HepG2 (cell line): ENCODE measurements at regions not wholly inside any gene's neighbourhood (a gene's known extent, or its start where the extent isn't known, plus 50 kb on each side); places are given as distances from the start of the nearest gene placed in this dataset.
A peak's percentile ranks its signal among the peaks of the same experiment; 100 is the strongest.

Experiments used
- ATF1 ChIP-seq: IDR thresholded peaks from 2 replicates; pipeline ENCODE4 v1.6.1; 2016; ENCODE audit warnings: mild to moderate bottlenecking, control low read depth
- CREB1 ChIP-seq, 2 experiments: fragments of 450-650 bp in 1 of 2; IDR thresholded peaks; 2 replicates each; pipeline ENCODE4 v1.6.1; 2016 to 2017; ENCODE audit warnings: control low read depth in 1 of 2, mild to moderate bottlenecking in 1 of 2, missing compliant biosample characterization in 1 of 2, missing genetic modification characterization in 1 of 2
- DMAP1 ChIP-seq: IDR thresholded peaks from 2 replicates; pipeline ENCODE4 v1.6.1; 2016
- GABPB1 ChIP-seq: IDR thresholded peaks from 2 replicates; pipeline ENCODE4 v1.6.1; 2016; ENCODE audit warnings: mild to moderate bottlenecking, missing genetic modification reagents, moderate library complexity, missing compliant biosample characterization
- HNF4G ChIP-seq, 2 experiments: sonication (generic) in 1 of 2; formaldehyde crosslinking in 1 of 2; IDR thresholded peaks; 2 replicates each; pipeline versions ENCODE4 v1.4.0 to v1.6.1; 2011 to 2020; ENCODE audit warnings: borderline replicate concordance in 2 of 2, low read depth in 2 of 2, mild to moderate bottlenecking in 2 of 2, low read length in 1 of 2, missing genetic modification reagents in 1 of 2, moderate library complexity in 1 of 2
- KAT2B ChIP-seq: fragments of 150-350 bp; IDR thresholded peaks from 2 replicates; pipeline ENCODE4 v1.6.1; 2014; ENCODE audit warnings: low read depth, low read length, borderline replicate concordance
- KLF13 ChIP-seq: sonication (generic); formaldehyde crosslinking; IDR thresholded peaks from 2 replicates; pipeline ENCODE4 v1.4.0; 2020; ENCODE audit warnings: mild to moderate bottlenecking, missing genetic modification reagents
- KLF16 ChIP-seq, 2 experiments: sonication (generic) in 1 of 2; formaldehyde crosslinking in 1 of 2; IDR thresholded peaks; 2 replicates each; pipeline versions ENCODE4 v1.6.1 to v1.8.0; 2016 to 2023; ENCODE audit warnings: missing genetic modification reagents in 2 of 2, missing compliant biosample characterization in 1 of 2
- MEIS1 ChIP-seq: sonication (generic); formaldehyde crosslinking; IDR thresholded peaks from 2 replicates; pipeline ENCODE4 v1.9.0; 2021; ENCODE audit warnings: mild to moderate bottlenecking, missing genetic modification reagents, moderate library complexity, borderline replicate concordance
- ONECUT2 ChIP-seq: sonication (generic); formaldehyde crosslinking; IDR thresholded peaks from 2 replicates; pipeline ENCODE4 v1.4.0; 2020; ENCODE audit warnings: missing genetic modification reagents
- RORA ChIP-seq: sonication (generic); formaldehyde crosslinking; IDR thresholded peaks from 2 replicates; pipeline ENCODE4 v1.5.0; 2020; ENCODE audit warnings: mild to moderate bottlenecking, missing genetic modification reagents, moderate library complexity
- TSC22D2 ChIP-seq: sonication (generic); formaldehyde crosslinking; IDR thresholded peaks from 2 replicates; pipeline ENCODE4 v1.5.1; 2020; ENCODE audit warnings: missing genetic modification reagents, mild to moderate bottlenecking, borderline replicate concordance
- ZNF225 ChIP-seq: sonication (generic); formaldehyde crosslinking; IDR thresholded peaks from 2 replicates; pipeline ENCODE4 v1.4.0; 2020; ENCODE audit warnings: mild to moderate bottlenecking, missing genetic modification reagents
- ZNF264 ChIP-seq: sonication (generic); formaldehyde crosslinking; IDR thresholded peaks from 2 replicates; pipeline ENCODE4 v1.4.0; 2020; ENCODE audit warnings: missing genetic modification reagents
- ZNF317 ChIP-seq: sonication (generic); formaldehyde crosslinking; IDR thresholded peaks from 2 replicates; pipeline ENCODE4 v1.5.0; 2020; ENCODE audit warnings: mild to moderate bottlenecking, missing genetic modification reagents
- ZNF331 ChIP-seq: sonication (generic); formaldehyde crosslinking; IDR thresholded peaks from 2 replicates; pipeline ENCODE4 v1.4.0; 2020; ENCODE audit warnings: missing genetic modification reagents
- ZNF33B ChIP-seq: sonication (generic); formaldehyde crosslinking; IDR thresholded peaks from 2 replicates; pipeline ENCODE4 v1.5.1; 2020; ENCODE audit warnings: mild to moderate bottlenecking, missing genetic modification reagents
- ZNF350 ChIP-seq: sonication (generic); formaldehyde crosslinking; IDR thresholded peaks from 2 replicates; pipeline ENCODE4 v1.4.0; 2020; ENCODE audit warnings: mild to moderate bottlenecking, low read depth, missing genetic modification reagents, borderline replicate concordance
- ZNF382 ChIP-seq: sonication (generic); formaldehyde crosslinking; IDR thresholded peaks from 2 replicates; pipeline ENCODE4 v1.5.0; 2020; ENCODE audit warnings: missing genetic modification reagents, mild to moderate bottlenecking, borderline replicate concordance
- ZNF484 ChIP-seq: sonication (generic); formaldehyde crosslinking; IDR thresholded peaks from 2 replicates; pipeline ENCODE4 v1.5.1; 2020; ENCODE audit warnings: mild to moderate bottlenecking, low read depth, missing genetic modification reagents, borderline replicate concordance
- ZNF562 ChIP-seq: sonication (generic); formaldehyde crosslinking; IDR thresholded peaks from 2 replicates; pipeline ENCODE4 v1.8.0; 2022; ENCODE audit warnings: missing genetic modification reagents, borderline replicate concordance
- TF ChIP-seq, protein P1 (sequence below): IDR thresholded peaks from 2 replicates; pipeline ENCODE4 v1.4.0; 2020; ENCODE audit warnings: mild to moderate bottlenecking, missing genetic modification reagents
- TF ChIP-seq, protein P2 (sequence below): sonication (generic); formaldehyde crosslinking; IDR thresholded peaks from 2 replicates; pipeline ENCODE4 v1.4.0; 2020; ENCODE audit warnings: missing genetic modification reagents

DNA sequence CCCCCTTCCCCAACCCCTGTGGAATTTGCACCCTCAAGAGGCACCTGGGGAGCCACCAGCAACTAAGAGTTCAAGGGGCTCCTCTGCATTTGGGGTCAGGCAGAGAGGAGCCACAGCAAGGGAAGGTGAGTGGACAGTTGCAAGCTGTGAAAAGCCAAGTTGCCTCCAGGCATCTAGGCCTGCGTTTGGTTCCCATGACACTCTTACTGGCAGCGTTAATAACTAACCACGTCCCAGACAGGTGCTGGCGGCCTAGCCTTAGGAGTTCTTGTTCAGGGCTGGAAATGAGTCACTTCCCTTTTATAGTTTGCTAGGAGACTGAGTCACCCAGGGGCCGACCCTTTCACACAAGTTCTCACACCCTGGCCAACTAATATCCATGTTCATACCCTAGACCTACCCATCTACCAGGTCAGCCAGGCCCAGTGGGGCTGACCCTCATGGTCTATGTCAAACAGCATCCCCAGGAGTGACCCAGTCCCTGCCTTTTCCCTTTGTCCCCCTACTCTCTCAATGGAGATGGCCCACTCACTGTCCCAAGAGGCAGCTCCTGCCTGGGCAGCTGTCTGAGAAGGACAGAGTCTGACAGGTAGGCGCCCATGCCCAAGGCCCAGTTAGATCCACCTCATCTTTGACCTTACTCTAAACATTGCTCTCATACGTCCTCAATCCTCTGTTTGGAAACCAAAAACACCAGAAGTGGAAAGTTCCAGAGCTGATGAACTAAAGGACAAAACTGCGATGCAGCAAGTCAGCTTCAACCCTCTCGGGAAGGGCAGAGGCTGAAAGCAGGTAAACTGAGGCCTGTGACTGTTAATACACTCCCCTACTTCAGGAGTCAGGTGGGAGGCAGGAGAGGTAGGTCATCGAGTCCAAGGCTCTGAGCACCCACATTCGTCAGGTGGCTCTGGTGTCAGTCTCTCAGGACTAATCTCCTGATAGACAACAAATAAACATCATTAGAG lies 300.6 kb downstream of the SOX9 start (continued):
- TF ChIP-seq KAT2B (no peak), KLF13 (no peak), ZNF33B (CRISPR knock-in tag) (no peak), MEIS1 (CRISPR knock-in tag) (0 out of 2 replicates have a peak, but pooled peaks have one; percentile 43), KLF16 (CRISPR knock-in tag; IDR thresholded peaks at IDR 0.05) (peak in 1 of 2 experiments; percentile 84; a peak in 1 of 4 replicates), RORA (CRISPR knock-in tag) (no peak), GABPB1 (CRISPR knock-in tag) (peak; percentile 60; the same call in 1 of the 2 replicates), TSC22D2 (CRISPR knock-in tag) (peak; percentile 25; the same call in 1 of the 2 replicates), ONECUT2 (CRISPR knock-in tag) (no peak), CREB1 (IDR thresholded peaks at IDR 0.05) (peak; percentile 64), CREB1 (CRISPR knock-in tag; IDR thresholded peaks at IDR 0.05) (peak; percentile 78), ZNF350 (CRISPR knock-in tag) (no peak; the same call in 1 of the 2 replicates), ZNF382 (CRISPR knock-in tag) (no peak), ZNF562 (CRISPR knock-in tag) (no peak), ATF1 (CRISPR knock-in tag) (no peak), DMAP1 (CRISPR knock-in tag) (no peak), ZNF331 (CRISPR knock-in tag) (peak; percentile 15; the same call in 1 of the 2 replicates), ZNF264 (CRISPR knock-in tag) (peak; percentile 40; the same call in 1 of the 2 replicates), HNF4G (IDR thresholded peaks at IDR 0.05; ENCODE audit: borderline replicate concordance, low read depth, low read length) (peak; percentile 50; the same call in 1 of the 2 replicates), HNF4G (CRISPR knock-in tag; IDR thresholded peaks at IDR 0.05; ENCODE audit: borderline replicate concordance, low read depth) (no peak; the same call in 1 of the 2 replicates), ZNF317 (CRISPR knock-in tag) (peak; percentile 86), ZNF484 (CRISPR knock-in tag) (no peak), ZNF225 (CRISPR knock-in tag) (no peak)
- TF ChIP-seq, protein P1, sequence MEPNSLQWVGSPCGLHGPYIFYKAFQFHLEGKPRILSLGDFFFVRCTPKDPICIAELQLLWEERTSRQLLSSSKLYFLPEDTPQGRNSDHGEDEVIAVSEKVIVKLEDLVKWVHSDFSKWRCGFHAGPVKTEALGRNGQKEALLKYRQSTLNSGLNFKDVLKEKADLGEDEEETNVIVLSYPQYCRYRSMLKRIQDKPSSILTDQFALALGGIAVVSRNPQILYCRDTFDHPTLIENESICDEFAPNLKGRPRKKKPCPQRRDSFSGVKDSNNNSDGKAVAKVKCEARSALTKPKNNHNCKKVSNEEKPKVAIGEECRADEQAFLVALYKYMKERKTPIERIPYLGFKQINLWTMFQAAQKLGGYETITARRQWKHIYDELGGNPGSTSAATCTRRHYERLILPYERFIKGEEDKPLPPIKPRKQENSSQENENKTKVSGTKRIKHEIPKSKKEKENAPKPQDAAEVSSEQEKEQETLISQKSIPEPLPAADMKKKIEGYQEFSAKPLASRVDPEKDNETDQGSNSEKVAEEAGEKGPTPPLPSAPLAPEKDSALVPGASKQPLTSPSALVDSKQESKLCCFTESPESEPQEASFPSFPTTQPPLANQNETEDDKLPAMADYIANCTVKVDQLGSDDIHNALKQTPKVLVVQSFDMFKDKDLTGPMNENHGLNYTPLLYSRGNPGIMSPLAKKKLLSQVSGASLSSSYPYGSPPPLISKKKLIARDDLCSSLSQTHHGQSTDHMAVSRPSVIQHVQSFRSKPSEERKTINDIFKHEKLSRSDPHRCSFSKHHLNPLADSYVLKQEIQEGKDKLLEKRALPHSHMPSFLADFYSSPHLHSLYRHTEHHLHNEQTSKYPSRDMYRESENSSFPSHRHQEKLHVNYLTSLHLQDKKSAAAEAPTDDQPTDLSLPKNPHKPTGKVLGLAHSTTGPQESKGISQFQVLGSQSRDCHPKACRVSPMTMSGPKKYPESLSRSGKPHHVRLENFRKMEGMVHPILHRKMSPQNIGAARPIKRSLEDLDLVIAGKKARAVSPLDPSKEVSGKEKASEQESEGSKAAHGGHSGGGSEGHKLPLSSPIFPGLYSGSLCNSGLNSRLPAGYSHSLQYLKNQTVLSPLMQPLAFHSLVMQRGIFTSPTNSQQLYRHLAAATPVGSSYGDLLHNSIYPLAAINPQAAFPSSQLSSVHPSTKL (CRISPR knock-in tag), result peak; percentile 93
- TF ChIP-seq, protein P2, sequence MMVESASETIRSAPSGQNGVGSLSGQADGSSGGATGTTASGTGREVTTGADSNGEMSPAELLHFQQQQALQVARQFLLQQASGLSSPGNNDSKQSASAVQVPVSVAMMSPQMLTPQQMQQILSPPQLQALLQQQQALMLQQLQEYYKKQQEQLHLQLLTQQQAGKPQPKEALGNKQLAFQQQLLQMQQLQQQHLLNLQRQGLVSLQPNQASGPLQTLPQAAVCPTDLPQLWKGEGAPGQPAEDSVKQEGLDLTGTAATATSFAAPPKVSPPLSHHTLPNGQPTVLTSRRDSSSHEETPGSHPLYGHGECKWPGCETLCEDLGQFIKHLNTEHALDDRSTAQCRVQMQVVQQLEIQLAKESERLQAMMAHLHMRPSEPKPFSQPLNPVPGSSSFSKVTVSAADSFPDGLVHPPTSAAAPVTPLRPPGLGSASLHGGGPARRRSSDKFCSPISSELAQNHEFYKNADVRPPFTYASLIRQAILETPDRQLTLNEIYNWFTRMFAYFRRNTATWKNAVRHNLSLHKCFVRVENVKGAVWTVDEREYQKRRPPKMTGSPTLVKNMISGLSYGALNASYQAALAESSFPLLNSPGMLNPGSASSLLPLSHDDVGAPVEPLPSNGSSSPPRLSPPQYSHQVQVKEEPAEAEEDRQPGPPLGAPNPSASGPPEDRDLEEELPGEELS (CRISPR knock-in tag), result peak; percentile 70; the same call in 1 of the 2 replicates
